Parathyroid adenoma (tissue), 2 donors: ENCODE measurements at regions not wholly inside any gene's neighbourhood (a gene's known extent, or its start where the extent isn't known, plus 50 kb on each side); places are given as distances from the start of the nearest gene placed in this dataset.

Experiments
- H2AFZ ChIP-seq: fragments of 300-600 bp; sonication (generic); one replicate; pipeline ENCODE4 v1.7.0; 2017; ENCODE audit warnings: antibody characterized with exemption, mild to moderate bottlenecking
- H3K27ac ChIP-seq: fragments of 300-600 bp; sonication (generic); one replicate; pipeline ENCODE4 v1.7.0; 2017
- H3K27me3 ChIP-seq: fragments of 300-600 bp; sonication (generic); one replicate; pipeline ENCODE4 v1.7.0; 2017; ENCODE audit warnings: low read length; ENCODE audit not compliant: control insufficient read depth, insufficient read depth
- H3K36me3 ChIP-seq: fragments of 300-600 bp; sonication (generic); one replicate; pipeline ENCODE4 v1.7.0; 2017; ENCODE audit warnings: low read length; ENCODE audit not compliant: control insufficient read depth, insufficient read depth
- H3K4me1 ChIP-seq: fragments of 300-600 bp; sonication (generic); one replicate; pipeline ENCODE4 v1.7.0; 2017; ENCODE audit warnings: control low read depth
- H3K4me2 ChIP-seq: fragments of 300-600 bp; sonication (generic); one replicate; pipeline ENCODE4 v1.7.0; 2017; ENCODE audit warnings: low read length
- H3K4me3 ChIP-seq: fragments of 300-600 bp; sonication (generic); one replicate; pipeline ENCODE4 v1.7.0; 2017; ENCODE audit warnings: low read depth, low read length
- H3K79me2 ChIP-seq: fragments of 300-600 bp; sonication (generic); one replicate; pipeline ENCODE4 v1.7.0; 2017; ENCODE audit warnings: control low read depth
- H3K9ac ChIP-seq: fragments of 300-600 bp; sonication (generic); one replicate; pipeline ENCODE4 v1.7.0; 2017; ENCODE audit warnings: mild to moderate bottlenecking
- H3K9me3 ChIP-seq: fragments of 300-600 bp; sonication (generic); one replicate; pipeline ENCODE4 v1.7.0; 2017; ENCODE audit warnings: low read length; ENCODE audit not compliant: control insufficient read depth
- TF ChIP-seq, protein P1 (sequence below): fragments of 300-600 bp; sonication (generic); IDR thresholded peaks from one replicate; pipeline ENCODE4 v1.7.0; 2017; ENCODE audit warnings: antibody characterized with exemption, mild to moderate bottlenecking
- donor health status: primary hyperparathyroidism.

DNA sequence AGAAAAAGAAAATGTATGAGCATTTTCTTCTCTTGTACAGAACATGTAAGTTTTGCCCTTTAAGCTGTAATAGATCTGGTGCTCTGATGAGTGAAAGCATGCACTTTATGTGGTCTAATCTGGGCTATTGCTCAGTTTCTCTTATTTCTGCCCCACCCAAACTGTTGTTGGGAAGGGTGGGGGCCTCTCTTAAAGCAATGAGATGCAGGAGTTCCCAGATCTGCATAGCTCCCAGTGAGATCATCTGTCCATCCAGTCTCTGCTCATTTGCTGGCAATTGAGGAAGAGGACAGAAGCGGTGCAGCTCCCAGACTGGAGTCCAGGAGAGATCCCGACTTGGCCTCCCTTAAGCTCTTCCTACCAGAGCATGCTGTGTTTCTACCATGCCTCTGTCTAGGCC lies 114.9 kb upstream of the SORCS3 start:
- Histone ChIP-seq H3K4me3 (no peak overlapping the region), H3K27me3 (no peaks in the 10 kb centered on the region), H3K36me3 (no peaks in the 10 kb centered on the region), H3K4me2 (no peak overlapping the region), H3K79me2 (no peaks in the 10 kb centered on the region), H3K4me1 (no peaks in the 10 kb centered on the region), H3K9me3 (no peaks in the 10 kb centered on the region), H2AFZ (no peak overlapping the region), H3K9ac (no peak overlapping the region), H3K27ac (no peak overlapping the region)
- TF ChIP-seq, protein P1, sequence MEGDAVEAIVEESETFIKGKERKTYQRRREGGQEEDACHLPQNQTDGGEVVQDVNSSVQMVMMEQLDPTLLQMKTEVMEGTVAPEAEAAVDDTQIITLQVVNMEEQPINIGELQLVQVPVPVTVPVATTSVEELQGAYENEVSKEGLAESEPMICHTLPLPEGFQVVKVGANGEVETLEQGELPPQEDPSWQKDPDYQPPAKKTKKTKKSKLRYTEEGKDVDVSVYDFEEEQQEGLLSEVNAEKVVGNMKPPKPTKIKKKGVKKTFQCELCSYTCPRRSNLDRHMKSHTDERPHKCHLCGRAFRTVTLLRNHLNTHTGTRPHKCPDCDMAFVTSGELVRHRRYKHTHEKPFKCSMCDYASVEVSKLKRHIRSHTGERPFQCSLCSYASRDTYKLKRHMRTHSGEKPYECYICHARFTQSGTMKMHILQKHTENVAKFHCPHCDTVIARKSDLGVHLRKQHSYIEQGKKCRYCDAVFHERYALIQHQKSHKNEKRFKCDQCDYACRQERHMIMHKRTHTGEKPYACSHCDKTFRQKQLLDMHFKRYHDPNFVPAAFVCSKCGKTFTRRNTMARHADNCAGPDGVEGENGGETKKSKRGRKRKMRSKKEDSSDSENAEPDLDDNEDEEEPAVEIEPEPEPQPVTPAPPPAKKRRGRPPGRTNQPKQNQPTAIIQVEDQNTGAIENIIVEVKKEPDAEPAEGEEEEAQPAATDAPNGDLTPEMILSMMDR, result no peak

DNA sequence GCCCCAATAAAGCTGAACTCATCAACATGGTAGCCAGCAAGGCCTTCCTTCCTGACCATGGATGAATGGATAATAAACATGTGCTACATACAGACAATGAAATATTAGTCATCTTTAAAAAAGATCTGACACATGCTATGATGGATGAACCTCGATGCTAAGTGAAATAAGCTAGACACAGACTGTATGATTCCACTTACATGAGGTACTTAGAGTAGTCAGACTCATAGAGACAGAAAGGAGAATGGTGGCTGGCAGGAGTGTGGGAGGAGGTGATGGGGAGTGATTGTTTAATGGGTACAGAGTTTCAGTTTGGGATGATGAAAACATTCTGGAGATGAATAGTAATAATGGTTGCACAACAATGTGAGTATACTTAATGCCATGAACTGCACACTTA lies 114.1 kb upstream of the SORCS3 start:
- Histone ChIP-seq H3K4me1 (no peaks in the 10 kb centered on the region), H3K4me2 (no peak overlapping the region), H3K27ac (no peak overlapping the region), H3K9me3 (no peaks in the 10 kb centered on the region), H2AFZ (no peak overlapping the region), H3K27me3 (no peaks in the 10 kb centered on the region), H3K4me3 (no peak overlapping the region), H3K79me2 (no peaks in the 10 kb centered on the region), H3K36me3 (no peaks in the 10 kb centered on the region), H3K9ac (no peak overlapping the region)
- TF ChIP-seq, protein P1, result no peak

DNA sequence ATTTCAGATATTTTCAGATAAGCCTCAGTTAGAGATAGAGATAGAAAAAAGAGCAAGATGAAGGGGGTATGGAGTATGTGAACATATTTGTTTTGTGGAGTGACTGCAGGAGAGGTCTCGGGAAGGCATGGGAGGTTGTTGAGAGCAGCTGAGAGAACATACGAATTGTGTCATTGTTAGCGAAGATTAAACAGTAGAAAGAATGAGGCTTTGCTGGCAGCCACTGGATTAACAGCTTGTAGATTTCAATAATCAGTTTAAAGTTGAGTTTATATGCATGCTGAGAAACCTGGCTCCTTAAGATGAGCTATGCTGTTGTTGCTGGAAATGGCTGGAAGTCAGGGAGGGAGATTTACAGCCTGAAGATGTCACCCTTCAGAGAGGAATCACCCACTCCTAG lies 100.9 kb upstream of the SORCS3 start:
- TF ChIP-seq, protein P1, result no peak
- no peaks in the 10 kb centered on the region for H3K27me3 ChIP-seq
- no peak overlapping the region for H3K4me3 ChIP-seq
- H3K27ac ChIP-seq, result no peak overlapping the region
- H3K4me2 ChIP-seq, result no peak overlapping the region
- H3K9me3 ChIP-seq, result no peaks in the 10 kb centered on the region
- no peak overlapping the region for H2AFZ ChIP-seq
- no peaks in the 10 kb centered on the region for H3K79me2 ChIP-seq
- no peaks in the 10 kb centered on the region for H3K36me3 ChIP-seq
- H3K4me1 ChIP-seq, result no peaks in the 10 kb centered on the region
- H3K9ac ChIP-seq, result no peak overlapping the region

DNA sequence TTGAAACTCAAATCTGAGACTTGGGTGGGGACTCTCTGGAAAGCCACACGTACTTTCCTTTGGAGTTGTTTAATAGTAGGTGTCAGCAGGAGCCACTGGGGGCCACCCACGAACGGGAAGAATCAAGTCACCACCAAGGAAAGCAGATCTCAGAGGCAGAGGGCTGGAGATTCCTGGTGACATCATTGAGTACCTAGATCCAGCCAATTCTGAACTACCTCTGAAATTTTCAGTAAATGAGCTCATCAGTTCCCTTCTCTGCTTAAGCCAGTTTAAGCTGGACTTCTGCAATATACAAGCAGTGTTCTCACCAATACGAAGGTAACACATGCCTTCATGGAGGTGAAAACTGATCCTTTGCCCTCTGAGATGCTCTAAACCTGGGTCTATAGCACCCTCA lies 99.3 kb upstream of the SORCS3 start:
- Histone ChIP-seq H3K27me3 (no peaks in the 10 kb centered on the region), H3K9ac (no peak overlapping the region), H3K79me2 (no peaks in the 10 kb centered on the region), H3K36me3 (no peaks in the 10 kb centered on the region), H3K4me3 (no peak overlapping the region), H3K9me3 (no peaks in the 10 kb centered on the region), H2AFZ (no peak overlapping the region), H3K4me1 (no peaks in the 10 kb centered on the region), H3K27ac (no peak overlapping the region), H3K4me2 (no peak overlapping the region)
- TF ChIP-seq, protein P1, result no peak

DNA sequence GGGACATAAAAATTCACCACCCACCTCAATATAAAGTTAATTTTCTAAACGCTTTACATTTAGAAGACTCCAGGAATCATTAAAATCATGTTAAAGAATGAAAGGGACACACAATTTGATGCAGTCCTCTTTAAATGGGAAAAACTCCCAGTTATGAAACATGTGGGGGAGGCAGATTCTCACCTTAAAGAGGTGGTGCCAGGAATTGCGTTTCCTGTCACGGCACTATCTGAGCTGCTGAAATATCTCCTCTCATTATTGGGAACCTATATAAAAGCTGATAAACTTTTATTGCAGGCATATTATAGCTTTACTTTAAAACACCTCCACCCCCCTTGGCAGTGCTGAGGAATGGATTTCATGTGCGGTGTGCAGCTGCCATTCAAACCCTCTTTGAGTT lies 94.8 kb upstream of the SORCS3 start:
- Histone ChIP-seq H2AFZ (no peak overlapping the region), H3K9ac (no peak overlapping the region)

More for the DNA sequence above, 94.8 kb upstream of the SORCS3 start:
- Histone ChIP-seq H3K27me3 (no peaks in the 10 kb centered on the region), H3K4me2 (no peak overlapping the region), H3K4me1 (no peaks in the 10 kb centered on the region), H3K4me3 (no peak overlapping the region), H3K27ac (no peak overlapping the region), H3K36me3 (no peaks in the 10 kb centered on the region), H3K9me3 (no peaks in the 10 kb centered on the region), H3K79me2 (no peaks in the 10 kb centered on the region)
- TF ChIP-seq, protein P1, result no peak
